Fibroblast of the aortic adventitia (primary cell): ENCODE measurements at regions not wholly inside any gene's neighbourhood (a gene's known extent, or its start where the extent isn't known, plus 50 kb on each side); places are given as distances from the start of the nearest gene placed in this dataset. TPM values are rescaled to one million over a fixed set of nuclear protein-coding genes. Genes with fewer than 3 reads are reported as not detected.

Experiments
- DNase-seq: peaks from one replicate; pipeline ENCODE4 v3.0.0-alpha.2; 2010; ENCODE audit warnings: low read depth
- H3K4me3 ChIP-seq: 2 replicates; pipeline ENCODE4 v1.5.1; 2011; ENCODE audit warnings: low read depth, mild to moderate bottlenecking, control low read depth, low read length, moderate library complexity
- CTCF ChIP-seq: IDR thresholded peaks from 2 replicates; pipeline ENCODE4 v1.5.1; 2011; ENCODE audit warnings: mild to moderate bottlenecking, low read length, control low read depth, inconsistent platforms; ENCODE audit not compliant: insufficient read depth
- small RNA-seq: library from RNA; depleted of rRNA; stranded (forward); fragments of <200 nt; gene quantifications from one replicate; pipeline ENCODE3, GENCODE V24; 2012

- DNase-seq: no peak
- H3K4me3 ChIP-seq: no peak overlapping the region
- no peak for TF ChIP-seq CTCF
Measured at GRCh38 chr1:168368131-168368530, 87.5 kb downstream of the TBX19 start.

- no peak for DNase-seq
- H3K4me3 ChIP-seq: no peak overlapping the region
- no peak for TF ChIP-seq CTCF
Measured at GRCh38 chr1:168365719-168366479, 85.2 kb downstream of the TBX19 start.

Small RNAs in the stretch of these regions (small RNA-seq; reads per million reads assigned to genes)
- not detected for gene MIR557
